ENCODE measurements at regions not wholly inside any gene's neighbourhood (a gene's known extent, or its start where the extent isn't known, plus 50 kb on each side); places are given as distances from the start of the nearest gene placed in this dataset.

DNA sequence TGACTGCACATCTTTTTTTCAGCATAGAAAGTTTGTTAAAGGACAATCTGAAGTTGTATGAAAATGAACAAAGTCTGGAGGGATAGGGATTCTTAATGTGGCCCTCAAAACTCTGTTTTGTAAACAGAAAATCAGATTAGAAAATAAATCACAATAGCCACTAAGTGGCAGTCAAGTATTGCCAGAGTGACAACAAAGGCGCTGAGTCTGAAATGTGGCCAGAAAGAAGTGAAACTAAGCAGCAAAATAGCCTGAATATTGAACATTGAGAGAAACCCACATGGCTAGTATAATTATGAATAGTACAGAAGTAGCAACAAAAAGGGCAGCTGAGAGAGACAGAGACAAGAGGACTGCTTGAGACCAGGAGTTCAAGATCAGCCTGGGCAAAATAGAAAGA is 81.1 kb upstream of the CT45A1 start:
- Histone ChIP-seq H3K27me3 (ENCODE audit: control insufficient read depth in 3 of 3, insufficient read depth in 3 of 3, low read length in 2 of 3) (peaks cover 0 to 8% (median 5%) of the 10 kb centered on the region in 3 donors), H3K36me3 (ENCODE audit: control insufficient read depth in 4 of 4, insufficient read depth in 4 of 4, low read length in 4 of 4) (no peaks in the 10 kb centered on the region), H3K4me3 (no peak overlapping the region), H3K9me3 (ENCODE audit: control insufficient read depth in 4 of 4, insufficient read depth in 3 of 4, low read length in 3 of 4) (no peaks in the 10 kb centered on the region), H3K27ac (ENCODE audit: low read depth in 1 of 2, low read length in 1 of 2) (no peak overlapping the region), H3K9ac (ENCODE audit: insufficient read depth in 1 of 2, low read length in 2 of 2) (no peak overlapping the region), H3K4me1 (ENCODE audit: control insufficient read depth in 5 of 5, insufficient read depth in 5 of 5, low read length in 5 of 5) (no peaks in the 10 kb centered on the region)
- TF ChIP-seq CTCF (IDR thresholded peaks at IDR 0.05; ENCODE audit: control extremely low read depth, extremely low read depth), result no peak
- WGBS, 2 donors, result 37 to 39% methylated on average over 1 of the region's 1 CpG
- DNase-seq, result peak in 2 of 3 donors; percentile 0 to 8
- no peak for ATAC-seq (ENCODE audit: insufficient read depth, low FRiP score)

- Histone ChIP-seq H3K4me3 (no peak overlapping the region), H3K36me3 (ENCODE audit: control insufficient read depth in 4 of 4, insufficient read depth in 4 of 4, low read length in 4 of 4) (no peaks in the 10 kb centered on the region), H3K9ac (ENCODE audit: insufficient read depth in 1 of 2, low read length in 2 of 2) (no peak overlapping the region), H3K27ac (ENCODE audit: low read depth in 1 of 2, low read length in 1 of 2) (no peak overlapping the region), H3K27me3 (ENCODE audit: control insufficient read depth in 3 of 3, insufficient read depth in 3 of 3, low read length in 2 of 3) (peaks cover 0 to 3% (median 0%) of the 10 kb centered on the region in 3 donors), H3K9me3 (ENCODE audit: control insufficient read depth in 4 of 4, insufficient read depth in 3 of 4, low read length in 3 of 4) (peaks cover 0 to 2% (median 0%) of the 10 kb centered on the region in 4 donors), H3K4me1 (ENCODE audit: control insufficient read depth in 5 of 5, insufficient read depth in 5 of 5, low read length in 5 of 5) (no peaks in the 10 kb centered on the region)
- ATAC-seq (ENCODE audit: insufficient read depth, low FRiP score) (no peak), DNase-seq (no peak)
- 78 to 89% methylated on average over 7 of the region's 7 CpGs for WGBS, 2 donors
- no peak for TF ChIP-seq CTCF (IDR thresholded peaks at IDR 0.05; ENCODE audit: control extremely low read depth, extremely low read depth)
Observed at GRCh38 chrX:135639066-135639780, 74.2 kb upstream of the CT45A1 start.

DNA sequence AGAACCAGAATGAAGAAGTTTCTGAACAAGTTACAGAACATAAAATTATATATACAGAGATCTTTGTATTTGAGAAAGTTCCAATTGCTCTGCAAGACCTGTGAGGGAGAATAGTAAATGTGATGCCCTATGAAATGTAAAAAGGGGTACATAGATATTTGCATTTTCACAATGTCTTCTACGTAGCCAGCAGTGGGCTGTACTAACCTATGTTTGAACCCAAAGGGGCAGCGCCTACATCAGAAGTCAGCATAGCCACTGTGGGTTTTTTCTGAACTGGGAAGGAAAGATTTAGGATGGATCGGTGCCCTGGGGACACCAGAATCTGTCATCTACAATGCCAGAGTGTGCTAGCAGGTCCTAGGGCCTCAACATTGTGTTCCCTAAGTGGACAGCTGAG is 69.5 kb upstream of the CT45A1 start:
- no peak for ATAC-seq (ENCODE audit: insufficient read depth, low FRiP score)
- WGBS, 2 donors, result 75 to 91% methylated on average over 3 of the region's 3 CpGs

More for the DNA sequence above, 69.5 kb upstream of the CT45A1 start:
- Histone ChIP-seq H3K36me3 (ENCODE audit: control insufficient read depth in 4 of 4, insufficient read depth in 4 of 4, low read length in 4 of 4) (no peaks in the 10 kb centered on the region), H3K4me1 (ENCODE audit: control insufficient read depth in 5 of 5, insufficient read depth in 5 of 5, low read length in 5 of 5) (no peaks in the 10 kb centered on the region), H3K27me3 (ENCODE audit: control insufficient read depth in 3 of 3, insufficient read depth in 3 of 3, low read length in 2 of 3) (peaks cover 0 to 2% (median 0%) of the 10 kb centered on the region in 3 donors), H3K4me3 (no peak overlapping the region), H3K27ac (ENCODE audit: low read depth in 1 of 2, low read length in 1 of 2) (no peak overlapping the region), H3K9ac (ENCODE audit: insufficient read depth in 1 of 2, low read length in 2 of 2) (no peak overlapping the region), H3K9me3 (ENCODE audit: control insufficient read depth in 4 of 4, insufficient read depth in 3 of 4, low read length in 3 of 4) (peaks cover 0 to 4% (median 0%) of the 10 kb centered on the region in 4 donors)
- TF ChIP-seq CTCF (IDR thresholded peaks at IDR 0.05; ENCODE audit: control extremely low read depth, extremely low read depth), result no peak
- no peak for DNase-seq

All from lung (tissue), 11 donors.